ENCODE measurements at regions not wholly inside any gene's neighbourhood (a gene's known extent, or its start where the extent isn't known, plus 50 kb on each side); places are given as distances from the start of the nearest gene placed in this dataset.

DNA sequence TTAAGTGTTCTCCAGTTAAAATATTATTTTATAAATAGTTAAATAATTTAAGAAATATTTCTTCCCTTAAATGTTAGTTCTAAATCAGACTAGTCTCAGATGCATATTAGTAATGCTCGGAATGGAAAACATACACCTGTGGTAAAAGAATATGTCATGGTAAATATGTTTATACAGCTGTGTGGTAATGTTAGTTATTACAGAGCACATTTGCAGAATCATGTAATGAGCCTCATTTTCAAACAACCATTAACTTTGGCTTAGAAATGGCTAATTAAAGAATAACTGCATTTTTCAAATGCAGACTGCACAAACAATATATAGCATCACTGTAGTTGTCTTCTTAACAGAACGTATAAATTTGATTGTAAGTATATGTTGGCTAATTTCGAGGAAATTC, 90.3 kb downstream of the DISP1 start:
- TF ChIP-seq POLR2A (IDR thresholded peaks at IDR 0.05), result no peak
- TF ChIP-seq, protein P1, sequence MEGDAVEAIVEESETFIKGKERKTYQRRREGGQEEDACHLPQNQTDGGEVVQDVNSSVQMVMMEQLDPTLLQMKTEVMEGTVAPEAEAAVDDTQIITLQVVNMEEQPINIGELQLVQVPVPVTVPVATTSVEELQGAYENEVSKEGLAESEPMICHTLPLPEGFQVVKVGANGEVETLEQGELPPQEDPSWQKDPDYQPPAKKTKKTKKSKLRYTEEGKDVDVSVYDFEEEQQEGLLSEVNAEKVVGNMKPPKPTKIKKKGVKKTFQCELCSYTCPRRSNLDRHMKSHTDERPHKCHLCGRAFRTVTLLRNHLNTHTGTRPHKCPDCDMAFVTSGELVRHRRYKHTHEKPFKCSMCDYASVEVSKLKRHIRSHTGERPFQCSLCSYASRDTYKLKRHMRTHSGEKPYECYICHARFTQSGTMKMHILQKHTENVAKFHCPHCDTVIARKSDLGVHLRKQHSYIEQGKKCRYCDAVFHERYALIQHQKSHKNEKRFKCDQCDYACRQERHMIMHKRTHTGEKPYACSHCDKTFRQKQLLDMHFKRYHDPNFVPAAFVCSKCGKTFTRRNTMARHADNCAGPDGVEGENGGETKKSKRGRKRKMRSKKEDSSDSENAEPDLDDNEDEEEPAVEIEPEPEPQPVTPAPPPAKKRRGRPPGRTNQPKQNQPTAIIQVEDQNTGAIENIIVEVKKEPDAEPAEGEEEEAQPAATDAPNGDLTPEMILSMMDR (IDR thresholded peaks at IDR 0.05), result no peak

Measured in right lobe of liver (tissue), 4 donors.